Epithelial cell of esophagus (primary cell): ENCODE measurements at regions not wholly inside any gene's neighbourhood (a gene's known extent, or its start where the extent isn't known, plus 50 kb on each side); places are given as distances from the start of the nearest gene placed in this dataset.
"Not testable (repeated sequence)": the region's sequence is repeated elsewhere in the genome, so short reads cannot be mapped to it uniquely, and the experiment has no call there.

Experiments used
- DNase-seq: peaks from one replicate; pipeline ENCODE4 v3.0.0; 2010; ENCODE audit warnings: low read depth
- H3K4me3 ChIP-seq: 2 replicates; pipeline ENCODE4 v1.5.1; 2011; ENCODE audit warnings: mild to moderate bottlenecking, low read length, control low read depth
- TF ChIP-seq, protein P1 (sequence below): IDR thresholded peaks from 2 replicates; pipeline ENCODE4 v1.5.1; 2011; ENCODE audit warnings: low read depth, mild to moderate bottlenecking, low read length, control low read depth, inconsistent platforms; ENCODE audit not compliant: insufficient read depth; ENCODE audit errors: missing control alignments

DNA sequence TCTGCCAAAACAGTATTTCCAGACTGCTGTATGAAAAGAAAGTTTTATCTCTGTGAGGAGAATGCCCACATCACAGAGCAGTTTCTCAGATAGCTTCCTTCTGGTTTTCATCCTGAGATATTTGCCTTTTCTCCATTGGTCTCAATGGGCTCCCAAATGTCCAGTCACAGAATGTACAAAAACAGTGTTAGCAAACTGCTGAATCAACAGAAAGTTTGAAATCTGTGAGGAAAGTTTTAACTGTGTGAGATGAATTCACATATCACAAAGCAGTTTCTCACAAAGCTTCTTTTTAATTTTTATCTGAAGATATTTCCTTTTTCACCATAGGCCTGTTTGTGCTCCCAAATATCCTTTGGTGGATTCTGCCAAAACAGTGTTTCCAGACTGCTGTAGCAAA lies 207.2 kb upstream of the TRIM48 start:
- H3K4me3 ChIP-seq, result no peak overlapping the region
- TF ChIP-seq, protein P1, sequence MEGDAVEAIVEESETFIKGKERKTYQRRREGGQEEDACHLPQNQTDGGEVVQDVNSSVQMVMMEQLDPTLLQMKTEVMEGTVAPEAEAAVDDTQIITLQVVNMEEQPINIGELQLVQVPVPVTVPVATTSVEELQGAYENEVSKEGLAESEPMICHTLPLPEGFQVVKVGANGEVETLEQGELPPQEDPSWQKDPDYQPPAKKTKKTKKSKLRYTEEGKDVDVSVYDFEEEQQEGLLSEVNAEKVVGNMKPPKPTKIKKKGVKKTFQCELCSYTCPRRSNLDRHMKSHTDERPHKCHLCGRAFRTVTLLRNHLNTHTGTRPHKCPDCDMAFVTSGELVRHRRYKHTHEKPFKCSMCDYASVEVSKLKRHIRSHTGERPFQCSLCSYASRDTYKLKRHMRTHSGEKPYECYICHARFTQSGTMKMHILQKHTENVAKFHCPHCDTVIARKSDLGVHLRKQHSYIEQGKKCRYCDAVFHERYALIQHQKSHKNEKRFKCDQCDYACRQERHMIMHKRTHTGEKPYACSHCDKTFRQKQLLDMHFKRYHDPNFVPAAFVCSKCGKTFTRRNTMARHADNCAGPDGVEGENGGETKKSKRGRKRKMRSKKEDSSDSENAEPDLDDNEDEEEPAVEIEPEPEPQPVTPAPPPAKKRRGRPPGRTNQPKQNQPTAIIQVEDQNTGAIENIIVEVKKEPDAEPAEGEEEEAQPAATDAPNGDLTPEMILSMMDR, result no peak
- no peak for DNase-seq

DNA sequence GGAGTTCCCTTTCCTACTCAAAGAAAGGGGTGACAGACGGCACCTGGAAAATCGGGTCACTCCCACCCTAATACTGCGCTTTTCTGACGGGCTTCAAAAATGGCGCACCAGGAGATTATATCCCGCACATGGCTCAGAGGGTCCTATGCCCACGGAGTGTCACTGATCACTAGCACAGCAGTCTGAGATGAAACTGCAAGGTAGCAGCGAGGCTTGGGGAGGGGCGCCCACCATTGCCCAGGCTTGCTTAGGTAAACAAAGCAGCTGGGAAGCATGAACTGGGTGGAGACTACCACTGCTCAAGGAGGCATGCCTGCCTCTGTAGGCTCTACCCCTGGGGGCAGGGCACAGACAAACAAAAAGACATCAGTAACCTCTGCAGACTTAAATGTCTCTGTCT lies 177.4 kb upstream of the TRIM48 start:
- peak; percentile 0 for DNase-seq
- not testable (repeated sequence) for H3K4me3 ChIP-seq

DNA sequence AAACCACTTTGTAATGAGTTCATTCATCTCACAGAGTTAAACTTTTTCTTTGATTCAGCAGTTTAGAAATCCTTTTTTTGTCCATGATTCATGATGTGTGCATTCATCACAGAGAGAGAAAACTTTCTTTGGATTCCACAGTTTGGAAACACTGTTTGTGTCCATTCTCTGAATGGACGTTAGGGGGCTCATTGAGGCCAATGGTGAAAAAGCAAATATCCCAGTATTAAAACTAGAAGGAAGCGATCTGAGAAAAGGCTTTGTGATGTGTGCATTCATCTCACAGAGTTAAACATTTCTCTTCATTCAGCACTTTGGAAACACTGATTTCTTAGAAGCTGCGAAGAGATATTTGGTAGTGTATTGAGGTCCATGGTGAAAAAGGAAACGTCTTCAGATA lies 155.6 kb upstream of the TRIM48 start:
- no peak for DNase-seq
- TF ChIP-seq, protein P1, result no peak

More for the DNA sequence above, 155.6 kb upstream of the TRIM48 start:
- no peak overlapping the region for H3K4me3 ChIP-seq
